GM19351 (cell line): ENCODE measurements at regions not wholly inside any gene's neighbourhood (a gene's known extent, or its start where the extent isn't known, plus 50 kb on each side); places are given as distances from the start of the nearest gene placed in this dataset.

Experiments used
- ATAC-seq: cut with Tn5 transposase; IDR thresholded peaks from one replicate; pipeline ENCODE4 v1.9.1; 2021; ENCODE audit warnings: mild to moderate bottlenecking, moderate library complexity; ENCODE audit not compliant: unreplicated experiment

DNA sequence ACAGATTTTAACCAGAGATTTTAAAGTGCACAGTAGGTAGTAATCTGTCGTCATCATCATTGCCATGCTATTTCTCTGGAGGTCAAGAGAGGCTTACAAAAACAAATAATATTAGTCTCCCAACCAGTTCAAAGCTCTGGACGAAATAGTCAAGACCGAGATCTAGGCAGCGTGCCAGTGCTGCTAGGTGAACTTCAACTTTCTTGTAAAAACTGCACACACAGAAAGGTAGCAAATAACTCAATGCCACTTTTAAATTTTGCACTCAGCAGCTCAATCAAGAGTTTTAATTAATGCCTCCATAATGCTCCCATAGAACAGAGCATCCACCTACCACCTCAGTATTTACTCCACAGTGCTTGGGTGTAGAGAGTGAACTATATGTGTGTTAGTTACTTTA lies 656.8 kb downstream of the IRX1 start:
- no peak for ATAC-seq

DNA sequence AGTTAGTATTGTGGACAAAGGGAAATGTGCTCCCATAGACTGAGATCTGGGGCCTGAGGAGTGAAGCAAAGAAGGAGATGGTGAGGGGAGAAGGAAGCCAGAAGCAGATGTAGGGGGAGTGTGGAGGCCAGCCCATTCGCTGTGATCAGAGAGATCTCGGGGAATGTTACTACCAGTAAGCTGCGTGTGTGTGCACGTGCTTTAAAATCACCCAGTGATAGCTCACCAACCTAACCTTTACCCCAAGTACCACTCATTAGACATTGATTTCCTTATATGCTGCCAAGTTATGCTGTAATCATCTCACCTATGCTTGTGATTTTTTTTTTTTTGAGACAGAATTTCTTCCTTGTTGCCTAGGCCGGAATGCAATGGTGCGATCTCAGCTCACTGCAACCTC lies 659.1 kb downstream of the IRX1 start:
- no peak for ATAC-seq

DNA sequence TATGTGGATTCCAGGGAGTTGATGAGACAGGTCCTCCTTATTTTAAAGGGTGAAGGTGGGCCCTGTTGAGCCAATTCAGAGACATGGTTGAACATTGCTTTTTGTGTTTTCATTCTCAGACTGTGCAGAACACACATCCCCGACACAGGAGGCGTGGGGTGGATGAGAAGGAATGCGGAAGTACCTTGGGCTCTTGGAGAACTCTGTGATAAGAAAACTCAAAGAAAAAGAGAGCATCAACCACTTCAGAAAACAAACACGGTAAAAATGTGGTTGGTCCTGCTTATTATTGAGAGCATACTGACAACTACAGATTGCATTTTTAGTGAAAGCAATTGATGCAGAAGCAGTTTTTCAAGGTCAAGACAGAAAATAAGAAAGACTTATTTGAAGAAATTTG lies 659.8 kb downstream of the IRX1 start:
- no peak for ATAC-seq

DNA sequence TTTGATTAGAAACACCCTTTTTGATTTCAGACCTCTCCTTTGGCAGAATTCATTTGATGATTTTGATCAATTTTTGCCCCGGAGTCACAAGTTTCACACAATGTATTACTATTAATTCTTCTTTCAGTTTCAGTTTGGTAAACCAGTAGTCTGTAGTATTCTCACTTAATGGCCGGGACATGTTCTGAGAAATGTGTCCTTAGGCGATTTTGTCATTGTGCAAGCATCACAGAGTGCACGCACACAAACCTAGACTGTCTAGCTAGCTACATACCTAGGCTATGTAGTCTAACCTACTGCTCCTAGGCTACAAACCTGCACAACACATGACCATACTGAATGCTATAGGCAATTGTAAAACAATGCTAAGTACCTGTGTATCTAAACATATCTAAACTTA lies 662.5 kb downstream of the IRX1 start:
- ATAC-seq: no peak

- ATAC-seq: no peak
Observed at GRCh38 chr5:4271193-4271592, 675.6 kb downstream of the IRX1 start.

GRCh38 chr5:4275232-4275631 lies 679.6 kb downstream of the IRX1 start:
- no peak for ATAC-seq

- ATAC-seq: no peak
Observed at GRCh38 chr5:4294878-4295277, 699.2 kb downstream of the IRX1 start.

DNA sequence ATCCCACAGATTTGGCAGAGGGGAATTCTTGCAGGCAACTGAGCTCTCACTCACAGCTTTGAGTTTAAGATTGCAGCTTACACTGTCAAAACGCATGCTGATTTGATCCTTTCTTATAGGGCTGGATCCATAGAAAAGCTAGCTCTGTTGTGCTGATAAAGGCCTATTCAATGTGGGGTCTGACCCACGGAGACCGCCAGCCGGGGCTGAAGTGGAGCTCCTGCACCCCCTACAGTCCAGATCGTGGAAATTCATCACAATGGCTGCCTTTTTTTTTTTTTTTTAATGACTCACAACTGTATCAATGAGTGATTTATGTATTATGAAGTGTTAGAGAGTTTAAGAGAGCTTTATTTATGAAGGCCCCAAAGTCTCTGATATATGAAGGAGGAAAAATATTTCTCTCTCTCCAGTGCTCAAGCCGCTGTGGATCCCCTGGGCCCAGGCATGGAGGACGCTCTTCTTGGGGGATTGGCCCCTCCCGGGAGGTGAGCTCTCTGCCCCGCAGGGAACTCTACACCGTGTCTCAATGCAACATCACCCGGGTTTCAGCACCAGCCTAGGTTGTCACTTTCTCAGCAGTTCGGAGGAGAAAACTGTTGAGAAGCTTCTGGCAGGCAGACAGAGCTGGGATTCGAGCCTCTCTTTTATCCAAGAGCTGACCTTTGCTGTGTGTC lies 700.2 kb downstream of the IRX1 start:
- ATAC-seq: no peak

GRCh38 chr5:4306057-4306456 lies 710.4 kb downstream of the IRX1 start:
- ATAC-seq: no peak

- no peak for ATAC-seq
Observed at GRCh38 chr5:4309026-4309425, 713.4 kb downstream of the IRX1 start.

DNA sequence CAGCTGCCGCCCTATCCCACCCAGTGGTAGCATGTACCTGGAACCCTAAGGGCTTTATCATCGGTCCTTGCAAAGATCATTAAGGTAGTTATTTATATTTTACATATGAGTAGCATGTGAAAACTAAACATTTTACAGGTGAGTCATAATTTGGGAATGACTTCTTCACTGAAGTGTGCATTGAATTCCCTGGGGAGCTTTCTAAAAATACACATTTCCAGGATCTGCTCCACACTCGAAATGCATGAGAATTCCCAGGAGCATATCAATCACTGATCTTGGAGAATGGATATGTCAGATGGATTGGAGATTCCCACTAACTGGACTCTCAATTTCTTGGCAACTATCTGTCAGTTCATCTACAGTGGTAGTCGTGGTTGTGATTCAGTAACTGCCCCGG lies 717.5 kb downstream of the IRX1 start:
- ATAC-seq: no peak

GRCh38 chr5:4319478-4320128 lies 724.0 kb downstream of the IRX1 start:
- no peak for ATAC-seq

GRCh38 chr5:4330327-4330726 lies 734.7 kb downstream of the IRX1 start:
- ATAC-seq: no peak

- ATAC-seq: no peak
Observed at GRCh38 chr5:4335078-4335477, 739.4 kb downstream of the IRX1 start.

GRCh38 chr5:4337519-4337918 lies 741.9 kb downstream of the IRX1 start:
- no peak for ATAC-seq

DNA sequence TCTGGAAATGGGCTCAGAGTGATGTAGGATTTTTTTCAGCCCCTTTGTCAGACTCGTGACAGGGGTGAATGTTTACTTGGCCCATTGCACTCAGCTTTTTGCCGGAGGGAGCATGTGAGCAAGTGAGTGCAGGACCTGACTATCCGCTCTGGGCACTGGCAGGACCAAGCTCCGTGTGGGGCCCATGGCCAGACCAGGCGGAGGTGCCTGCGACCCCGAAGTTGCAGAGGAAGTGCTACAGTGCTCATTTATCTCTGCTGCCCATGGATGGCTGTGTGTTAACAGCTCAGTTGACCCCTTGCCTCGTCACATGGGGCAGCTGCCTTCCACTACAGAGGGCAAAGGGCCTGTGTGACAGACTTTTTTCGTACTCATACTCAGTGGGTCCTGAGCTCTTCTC lies 744.3 kb downstream of the IRX1 start:
- ATAC-seq: no peak

DNA sequence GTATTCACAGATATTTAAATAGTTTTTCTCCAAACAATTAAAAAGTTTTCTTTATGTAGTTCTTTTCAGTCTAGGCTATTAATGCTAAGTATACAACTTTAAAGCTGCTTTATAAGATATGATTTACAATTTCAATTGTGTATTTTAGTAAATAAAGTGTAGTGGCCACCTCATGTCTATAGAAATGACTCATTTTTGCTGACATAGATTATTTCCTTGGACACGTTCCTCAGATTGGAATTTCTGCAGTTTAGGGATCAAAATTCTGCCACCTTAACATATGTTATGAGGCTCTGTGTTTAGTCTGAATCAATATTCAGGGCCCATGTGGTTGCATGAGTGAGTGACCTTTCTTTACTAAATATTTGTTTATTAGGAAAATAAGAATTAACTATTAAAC lies 750.2 kb downstream of the IRX1 start:
- ATAC-seq: no peak

DNA sequence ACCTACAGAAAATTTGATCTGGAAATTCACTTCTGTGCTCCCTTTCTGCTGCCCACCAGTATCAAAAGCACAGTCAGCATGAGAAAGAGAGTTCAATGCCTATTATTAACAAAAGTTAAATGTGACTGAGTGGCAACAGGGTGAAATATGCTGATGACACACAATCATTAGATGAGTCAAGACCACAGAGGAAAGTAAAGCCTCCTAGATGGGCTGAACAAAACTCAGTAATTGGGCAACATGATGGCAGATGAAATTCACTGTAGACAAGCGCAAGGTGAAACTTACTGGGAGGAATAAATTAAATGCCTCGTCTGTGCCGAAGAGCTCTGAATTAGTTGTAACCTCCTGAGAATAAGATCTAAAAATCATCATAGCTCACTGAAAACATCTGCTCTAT lies 752.8 kb downstream of the IRX1 start:
- ATAC-seq: no peak

GRCh38 chr5:4348919-4349318 lies 753.3 kb downstream of the IRX1 start:
- ATAC-seq: no peak

DNA sequence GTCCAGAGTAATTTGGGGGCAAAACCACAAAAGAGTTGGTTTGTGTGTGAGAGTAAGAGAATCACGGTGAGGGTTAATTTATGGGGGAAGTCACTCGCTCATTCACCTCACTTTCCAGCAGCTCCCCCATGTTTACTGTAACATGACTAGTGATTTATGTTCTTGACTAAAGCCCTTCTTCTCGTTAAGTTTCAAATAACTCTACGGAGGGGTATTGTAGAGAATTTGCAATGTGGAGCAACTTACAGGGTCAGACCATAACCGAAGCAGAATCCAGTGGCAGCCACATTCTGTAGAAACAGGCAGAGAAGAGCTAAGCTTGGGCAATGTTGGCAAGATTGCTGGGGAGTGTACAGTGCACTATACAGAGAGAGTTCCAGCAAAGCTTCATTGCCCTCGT lies 760.6 kb downstream of the IRX1 start:
- no peak for ATAC-seq

- ATAC-seq: no peak
Observed at GRCh38 chr5:4359847-4360246, 764.2 kb downstream of the IRX1 start.

DNA sequence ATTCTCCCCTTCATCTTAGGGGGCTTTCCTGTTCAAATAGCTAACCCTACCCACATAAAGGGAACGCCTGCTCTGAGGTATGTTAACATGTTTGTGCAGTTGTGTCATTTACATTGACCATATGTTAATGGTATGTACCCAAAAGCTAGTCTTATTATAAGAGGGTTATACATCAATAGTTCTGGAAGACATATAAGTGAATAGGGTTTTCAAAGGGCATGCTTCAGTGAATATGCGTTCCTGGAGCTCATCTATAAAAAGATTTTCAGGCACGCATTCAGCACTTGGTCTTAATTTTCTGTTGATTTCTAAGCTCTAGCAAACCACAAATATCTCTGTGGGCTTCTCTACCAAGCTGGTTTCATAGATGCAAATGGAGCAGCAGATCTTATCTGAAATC lies 766.1 kb downstream of the IRX1 start:
- no peak for ATAC-seq

- no peak for ATAC-seq
Observed at GRCh38 chr5:4362411-4362810, 766.8 kb downstream of the IRX1 start.
